ENCODE measurements at regions not wholly inside any gene's neighbourhood (a gene's known extent, or its start where the extent isn't known, plus 50 kb on each side); places are given as distances from the start of the nearest gene placed in this dataset.

- no peak for DNase-seq
Measured at GRCh38 chr11:41868606-41869005, 409.2 kb upstream of the LRRC4C start.

GRCh38 chr11:41872426-41872825 lies 413.0 kb upstream of the LRRC4C start:
- DNase-seq: no peak

GRCh38 chr11:41872870-41873269 lies 413.4 kb upstream of the LRRC4C start:
- no peak for DNase-seq

GRCh38 chr11:41878095-41878494 lies 418.6 kb upstream of the LRRC4C start:
- DNase-seq: no peak

GRCh38 chr11:41879214-41879613 lies 419.8 kb upstream of the LRRC4C start:
- DNase-seq: no peak

- DNase-seq: no peak
Measured at GRCh38 chr11:41895081-41895480, 435.6 kb upstream of the LRRC4C start.

GRCh38 chr11:41897991-41898390 lies 438.5 kb upstream of the LRRC4C start:
- no peak for DNase-seq

- no peak for DNase-seq
Measured at GRCh38 chr11:41917900-41918299, 458.4 kb upstream of the LRRC4C start.

GRCh38 chr11:41920374-41920773 lies 460.9 kb upstream of the LRRC4C start:
- DNase-seq: no peak

- no peak for DNase-seq
Measured at GRCh38 chr11:41921746-41922390, 462.4 kb upstream of the LRRC4C start.

- DNase-seq: no peak
Measured at GRCh38 chr11:41926339-41926738, 466.9 kb upstream of the LRRC4C start.

GRCh38 chr11:41935241-41935640 lies 475.8 kb upstream of the LRRC4C start:
- DNase-seq: no peak

GRCh38 chr11:41935795-41936194 lies 476.3 kb upstream of the LRRC4C start:
- no peak for DNase-seq

- no peak for DNase-seq
Measured at GRCh38 chr11:41943656-41944055, 484.2 kb upstream of the LRRC4C start.

- DNase-seq: no peak
Measured at GRCh38 chr11:41947392-41947791, 487.9 kb upstream of the LRRC4C start.

- no peak for DNase-seq
Measured at GRCh38 chr11:41950470-41951143, 491.2 kb upstream of the LRRC4C start.

- no peak for DNase-seq
Measured at GRCh38 chr11:41954034-41954433, 494.6 kb upstream of the LRRC4C start.

- DNase-seq: no peak
Measured at GRCh38 chr11:41955066-41955465, 495.6 kb upstream of the LRRC4C start.

GRCh38 chr11:41955635-41956400 lies 496.4 kb upstream of the LRRC4C start:
- no peak for DNase-seq

GRCh38 chr11:41963406-41963805 lies 504.0 kb upstream of the LRRC4C start:
- DNase-seq: no peak

GRCh38 chr11:41970681-41971080 lies 511.2 kb upstream of the LRRC4C start:
- DNase-seq: no peak

- DNase-seq: no peak
Measured at GRCh38 chr11:41971592-41971991, 512.1 kb upstream of the LRRC4C start.

- DNase-seq: no peak
Measured at GRCh38 chr11:41978945-41979344, 519.5 kb upstream of the LRRC4C start.

- no peak for DNase-seq
Measured at GRCh38 chr11:41980741-41981140, 521.3 kb upstream of the LRRC4C start.

All from DMS153 (cell line).